Lung microvascular endothelial cell (primary cell): ENCODE measurements at regions not wholly inside any gene's neighbourhood (a gene's known extent, or its start where the extent isn't known, plus 50 kb on each side); places are given as distances from the start of the nearest gene placed in this dataset.
"Not testable (repeated sequence)": the region's sequence is repeated elsewhere in the genome, so short reads cannot be mapped to it uniquely, and the experiment has no call there.

Experiments used
- DNase-seq, 2 donors: peaks; one replicate each; pipeline versions ENCODE4 v3.0.0 to v3.0.0-alpha.2; 2010; ENCODE audit warnings: low read depth in 2 of 2

- DNase-seq, result no peak
Observed at GRCh38 chr6:1230689-1231605, 81.0 kb upstream of the FOXQ1 start.

GRCh38 chr6:1230281-1230680, 81.6 kb upstream of the FOXQ1 start:
- no peak for DNase-seq

- DNase-seq, result no peak
Observed at GRCh38 chr6:1229808-1230207, 82.1 kb upstream of the FOXQ1 start.

GRCh38 chr6:1229301-1229700, 82.6 kb upstream of the FOXQ1 start:
- no peak for DNase-seq

- no peak for DNase-seq
Observed at GRCh38 chr6:1228754-1229191, 83.1 kb upstream of the FOXQ1 start.

- no peak for DNase-seq
Observed at GRCh38 chr6:1227935-1228753, 83.8 kb upstream of the FOXQ1 start.

GRCh38 chr6:1227600-1227934, 84.3 kb upstream of the FOXQ1 start:
- no peak for DNase-seq

- no peak for DNase-seq
Observed at GRCh38 chr6:1226277-1227099, 85.4 kb upstream of the FOXQ1 start.

GRCh38 chr6:1224514-1224913, 87.4 kb upstream of the FOXQ1 start:
- DNase-seq, result no peak

- no peak for DNase-seq
Observed at GRCh38 chr6:1222728-1223595, 88.9 kb upstream of the FOXQ1 start.

GRCh38 chr6:1217396-1217795, 94.5 kb upstream of the FOXQ1 start:
- no peak for DNase-seq

- no peak for DNase-seq
Observed at GRCh38 chr6:1216488-1216974, 95.4 kb upstream of the FOXQ1 start.

- no peak for DNase-seq
Observed at GRCh38 chr6:1215884-1216487, 95.9 kb upstream of the FOXQ1 start.

- DNase-seq, result no peak
Observed at GRCh38 chr6:1215023-1215422, 96.9 kb upstream of the FOXQ1 start.

- no peak for DNase-seq
Observed at GRCh38 chr6:1212919-1213318, 99.0 kb upstream of the FOXQ1 start.

- DNase-seq, result not testable (repeated sequence)
Observed at GRCh38 chr6:1212138-1212537, 99.8 kb upstream of the FOXQ1 start.

- not testable (repeated sequence) for DNase-seq
Observed at GRCh38 chr6:1210631-1211030, 101.3 kb upstream of the FOXQ1 start.

- DNase-seq, result no peak
Observed at GRCh38 chr6:1208876-1209275, 103.0 kb upstream of the FOXQ1 start.

- DNase-seq, result no peak
Observed at GRCh38 chr6:1203546-1203945, 108.4 kb upstream of the FOXQ1 start.

- no peak for DNase-seq
Observed at GRCh38 chr6:1202201-1202600, 109.7 kb upstream of the FOXQ1 start.
